ENCODE measurements at regions not wholly inside any gene's neighbourhood (a gene's known extent, or its start where the extent isn't known, plus 50 kb on each side); places are given as distances from the start of the nearest gene placed in this dataset.

- Histone ChIP-seq H3K36me3 (ENCODE audit: low read length) (no peaks in the 10 kb centered on the region), H3K79me2 (ENCODE audit: insufficient read depth, low read length) (no peaks in the 10 kb centered on the region), H3K4me2 (ENCODE audit: low read depth, low read length, poor library complexity, severe bottlenecking) (no peak overlapping the region), H3K27me3 (ENCODE audit: low read length) (no peaks in the 10 kb centered on the region), H3K9me3 (ENCODE audit: insufficient read depth, low read length) (no peaks in the 10 kb centered on the region), H3K4me3 (ENCODE audit: insufficient read depth, low read length, poor library complexity, severe bottlenecking) (no peak overlapping the region), H3F3A (ENCODE audit: insufficient read depth) (no peaks in the 10 kb centered on the region), H3K9ac (ENCODE audit: low read length) (no peak overlapping the region), H3K27ac (ENCODE audit: low read depth, low read length) (no peak overlapping the region), H2AFZ (ENCODE audit: low read depth, low read length, severe bottlenecking) (no peak overlapping the region), H4K20me1 (ENCODE audit: low read depth, low read length) (no peaks in the 10 kb centered on the region), H3K9me2 (replicated peaks; ENCODE audit: insufficient read depth, low read length) (no peaks in the 10 kb centered on the region)
- TF ChIP-seq EZH2phosphoT487 (conservative IDR thresholded peaks at IDR 0.05; ENCODE audit: low read length) (no peak), CTCF (IDR thresholded peaks at IDR 0.05; ENCODE audit: insufficient read depth, low read length, poor library complexity, severe bottlenecking) (no peak)
Measured at GRCh38 chrX:38919202-38919601, 117.9 kb downstream of the MID1IP1 start.

- Histone ChIP-seq H3K9me2 (replicated peaks; ENCODE audit: insufficient read depth, low read length) (no peaks in the 10 kb centered on the region), H3K9me3 (ENCODE audit: insufficient read depth, low read length) (no peaks in the 10 kb centered on the region), H3K4me3 (ENCODE audit: insufficient read depth, low read length, poor library complexity, severe bottlenecking) (no peak overlapping the region), H4K20me1 (ENCODE audit: low read depth, low read length) (no peaks in the 10 kb centered on the region), H2AFZ (ENCODE audit: low read depth, low read length, severe bottlenecking) (no peak overlapping the region), H3K27me3 (ENCODE audit: low read length) (no peaks in the 10 kb centered on the region), H3K27ac (ENCODE audit: low read depth, low read length) (no peak overlapping the region), H3K36me3 (ENCODE audit: low read length) (no peaks in the 10 kb centered on the region), H3K4me2 (ENCODE audit: low read depth, low read length, poor library complexity, severe bottlenecking) (no peak overlapping the region), H3K79me2 (ENCODE audit: insufficient read depth, low read length) (no peaks in the 10 kb centered on the region), H3F3A (ENCODE audit: insufficient read depth) (no peaks in the 10 kb centered on the region), H3K9ac (ENCODE audit: low read length) (no peak overlapping the region)
- TF ChIP-seq CTCF (IDR thresholded peaks at IDR 0.05; ENCODE audit: insufficient read depth, low read length, poor library complexity, severe bottlenecking) (no peak), EZH2phosphoT487 (conservative IDR thresholded peaks at IDR 0.05; ENCODE audit: low read length) (no peak)
Measured at GRCh38 chrX:38919853-38920528, 118.7 kb downstream of the MID1IP1 start.

GRCh38 chrX:38923451-38923969 is 122.3 kb downstream of the MID1IP1 start:
- H3K9ac ChIP-seq (ENCODE audit: low read length): no peak overlapping the region
- no peaks in the 10 kb centered on the region for H4K20me1 ChIP-seq (ENCODE audit: low read depth, low read length)
- H3K36me3 ChIP-seq (ENCODE audit: low read length): no peaks in the 10 kb centered on the region
- H3F3A ChIP-seq (ENCODE audit: insufficient read depth): no peaks in the 10 kb centered on the region
- TF ChIP-seq EZH2phosphoT487 (conservative IDR thresholded peaks at IDR 0.05; ENCODE audit: low read length) (no peak), CTCF (IDR thresholded peaks at IDR 0.05; ENCODE audit: insufficient read depth, low read length, poor library complexity, severe bottlenecking) (no peak)
- H3K9me3 ChIP-seq (ENCODE audit: insufficient read depth, low read length): no peaks in the 10 kb centered on the region
- no peaks in the 10 kb centered on the region for H3K9me2 ChIP-seq (replicated peaks; ENCODE audit: insufficient read depth, low read length)
- H3K27me3 ChIP-seq (ENCODE audit: low read length): no peaks in the 10 kb centered on the region
- no peak overlapping the region for H3K4me2 ChIP-seq (ENCODE audit: low read depth, low read length, poor library complexity, severe bottlenecking)
- no peak overlapping the region for H2AFZ ChIP-seq (ENCODE audit: low read depth, low read length, severe bottlenecking)
- no peak overlapping the region for H3K27ac ChIP-seq (ENCODE audit: low read depth, low read length)
- H3K79me2 ChIP-seq (ENCODE audit: insufficient read depth, low read length): no peaks in the 10 kb centered on the region
- H3K4me3 ChIP-seq (ENCODE audit: insufficient read depth, low read length, poor library complexity, severe bottlenecking): no peak overlapping the region
